H1 (cell line): ENCODE measurements at regions not wholly inside any gene's neighbourhood (a gene's known extent, or its start where the extent isn't known, plus 50 kb on each side); places are given as distances from the start of the nearest gene placed in this dataset.
A peak's percentile ranks its signal among the peaks of the same experiment; 100 is the strongest.

ENCODE experiments used
- EGR1 ChIP-seq: IDR thresholded peaks from 2 replicates; pipeline ENCODE4 v1.6.1; 2011; ENCODE audit warnings: low read depth, low read length, borderline replicate concordance
- POLR2AphosphoS5 ChIP-seq: IDR thresholded peaks from 2 replicates; pipeline ENCODE4 v1.6.1; 2011; ENCODE audit warnings: low read depth, low read length
- RAD21 ChIP-seq, 2 experiments: IDR thresholded peaks in 1 of 2; conservative IDR thresholded peaks in 1 of 2; 2 replicates each; pipeline ENCODE4 v1.6.1; 2011; ENCODE audit warnings: low read depth in 2 of 2, low read length in 2 of 2, improper control_type of control experiment in 1 of 2, inconsistent platforms in 1 of 2, mild to moderate bottlenecking in 1 of 2, moderate library complexity in 1 of 2
- RBBP5 ChIP-seq: IDR thresholded peaks from 2 replicates; pipeline ENCODE4 v1.7.1; 2012; ENCODE audit warnings: low read depth, mild to moderate bottlenecking, inconsistent platforms, low read length, moderate library complexity, borderline replicate concordance
- SIN3A ChIP-seq, 2 experiments: IDR thresholded peaks in 1 of 2; conservative IDR thresholded peaks in 1 of 2; 2 replicates each; pipeline ENCODE4 v1.6.1; 2011 to 2012; ENCODE audit warnings: low read length in 2 of 2, improper control_type of control experiment in 1 of 2, low read depth in 1 of 2, mild to moderate bottlenecking in 1 of 2
- TCF12 ChIP-seq: IDR thresholded peaks from 2 replicates; pipeline ENCODE4 v1.6.1; 2011; ENCODE audit warnings: low read depth, mild to moderate bottlenecking, low read length

DNA sequence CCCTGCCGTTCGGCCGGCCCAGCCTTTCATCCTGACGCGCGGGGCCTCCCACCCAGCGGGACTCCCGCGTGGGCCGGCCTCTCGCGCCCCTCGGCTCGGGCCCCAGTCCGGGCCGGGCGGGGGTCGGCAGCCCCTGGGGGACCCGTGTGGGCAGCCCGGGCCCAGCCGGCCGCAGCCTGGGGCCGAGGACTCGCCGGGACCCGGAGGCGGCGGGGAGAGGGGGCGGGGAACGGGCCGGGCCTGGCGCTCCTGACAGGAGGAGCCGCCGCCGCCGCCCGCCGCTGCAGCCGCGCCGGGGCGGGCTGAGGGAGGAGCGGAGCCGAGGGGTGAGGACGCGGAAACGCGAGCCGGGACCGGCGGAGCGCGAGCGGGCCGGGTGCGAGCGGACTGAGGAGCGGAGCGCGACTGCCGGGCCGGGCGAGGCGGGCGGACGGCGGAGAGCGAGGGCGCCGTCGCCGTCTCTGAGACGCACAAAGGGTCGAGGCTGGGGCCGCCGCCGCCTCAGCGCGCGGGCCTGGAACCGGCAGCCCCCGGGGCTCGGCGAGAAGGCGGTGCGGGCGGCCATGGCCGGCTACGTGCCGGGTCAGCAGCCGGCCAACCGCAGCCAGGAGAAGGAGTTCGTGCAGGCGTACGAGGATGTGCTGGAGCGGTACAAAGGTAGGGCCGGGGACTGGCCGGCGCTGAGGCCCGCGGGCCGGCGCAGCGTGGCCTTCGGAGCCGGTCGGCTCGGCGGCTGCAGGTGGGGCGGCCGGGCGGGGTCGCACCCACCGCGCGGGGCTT, 79.1 kb downstream of the NDUFS5 start (continued):
- peak; percentile 58; the same call in 1 of the 2 replicates for TF ChIP-seq RBBP5
- no peak for TF ChIP-seq EGR1
- TF ChIP-seq RAD21 (IDR thresholded peaks at IDR 0.05 in 1 of 2, conservative IDR thresholded peaks at IDR 0.05 in 1 of 2; ENCODE audit: low read depth in 2 of 2, low read length in 2 of 2) = no peak
- 0 out of 2 replicates have a peak, but pooled peaks have one; percentile 9 for TF ChIP-seq POLR2AphosphoS5
- no peak for TF ChIP-seq TCF12
- peak in 1 of 2 experiments; percentile 81; a peak in 2 of 4 replicates for TF ChIP-seq SIN3A (conservative IDR thresholded peaks at IDR 0.05 in 1 of 2, IDR thresholded peaks at IDR 0.05 in 1 of 2; ENCODE audit: low read depth in 1 of 2, low read length in 2 of 2)
